K562 (cell line): ENCODE measurements at regions not wholly inside any gene's neighbourhood (a gene's known extent, or its start where the extent isn't known, plus 50 kb on each side); places are given as distances from the start of the nearest gene placed in this dataset.
A peak's percentile ranks its signal among the peaks of the same experiment; 100 is the strongest.

ENCODE experiments used
- CREBBP ChIP-seq: IDR thresholded peaks from one replicate; pipeline ENCODE4 v1.6.1; 2012; ENCODE audit warnings: low read depth, mild to moderate bottlenecking, control low read depth, inconsistent platforms, low read length
- HBP1 ChIP-seq: fragments of 450-650 bp; formaldehyde crosslinking; IDR thresholded peaks from 2 replicates; pipeline ENCODE4 v1.4.0; 2022; ENCODE audit warnings: missing genetic modification characterization
- MAFG ChIP-seq: fragments of 450-650 bp; conservative IDR thresholded peaks from 2 replicates; pipeline ENCODE4 v1.6.1; 2016; ENCODE audit warnings: missing genetic modification characterization, missing compliant biosample characterization
- MAFK ChIP-seq: IDR thresholded peaks from 2 replicates; pipeline ENCODE4 v1.6.1; 2011; ENCODE audit warnings: low read length, improper control_type of control experiment
- NR2C1 ChIP-seq, 2 experiments: fragments of 450-650 bp; IDR thresholded peaks; 2 replicates each; pipeline ENCODE4 v1.6.1; 2017; ENCODE audit warnings: mild to moderate bottlenecking in 2 of 2, antibody characterized with exemption in 1 of 2, inconsistent platforms in 1 of 2, missing compliant biosample characterization in 1 of 2, missing genetic modification characterization in 1 of 2
- NUFIP1 ChIP-seq: fragments of 450-650 bp; IDR thresholded peaks from 2 replicates; pipeline ENCODE4 v1.6.1; 2018; ENCODE audit not compliant: partially characterized antibody
- RCOR1 ChIP-seq, 2 experiments: IDR thresholded peaks; 2 replicates each; pipeline ENCODE4 v1.6.1; 2012; ENCODE audit warnings: low read depth in 2 of 2, low read length in 2 of 2, borderline replicate concordance in 1 of 2, improper control_type of control experiment in 1 of 2
- XRCC5 ChIP-seq: fragments of 200-400 bp; formaldehyde crosslinking; IDR thresholded peaks from 2 replicates; pipeline ENCODE4 v1.6.1; 2017; ENCODE audit warnings: low read depth, mild to moderate bottlenecking, low read length
- ZFP36 ChIP-seq: fragments of 150-350 bp; IDR thresholded peaks from 2 replicates; pipeline ENCODE4 v1.6.1; 2018; ENCODE audit warnings: low read length, low read depth; ENCODE audit not compliant: partially characterized antibody
- ZKSCAN1 ChIP-seq: fragments of 150-350 bp; IDR thresholded peaks from 2 replicates; pipeline ENCODE4 v1.6.1; 2016; ENCODE audit warnings: low read depth, low read length

DNA sequence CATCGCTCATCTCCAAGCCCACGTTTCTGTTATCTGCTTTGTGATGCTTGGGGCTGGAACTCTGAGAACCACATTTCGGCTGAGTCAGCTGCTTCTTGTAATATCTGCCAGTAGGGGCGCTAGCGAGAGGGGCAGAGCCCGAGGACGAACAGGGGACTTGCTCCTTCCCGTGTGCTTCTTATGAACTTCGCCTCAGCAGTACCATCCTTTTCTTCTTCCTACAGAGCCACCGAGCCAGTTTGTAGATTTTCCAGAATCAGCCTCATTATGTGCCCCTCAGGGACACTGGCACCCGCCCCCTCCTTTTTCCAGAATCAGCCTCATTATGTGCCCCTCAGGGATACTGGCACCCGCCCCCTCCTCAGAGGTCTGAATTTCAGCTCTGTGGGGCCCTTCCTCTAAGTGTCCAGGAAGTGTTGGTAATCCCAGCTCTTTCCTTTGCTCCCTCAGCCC lies 441.7 kb upstream of the RASGEF1B start (continued):
- TF ChIP-seq MAFG (peak; percentile 98), HBP1 (CRISPR knock-in tag) (no peak), NUFIP1 (no peak), CREBBP (no peak), RCOR1 (IDR thresholded peaks at IDR 0.05; ENCODE audit: borderline replicate concordance in 1 of 2, low read depth in 2 of 2, low read length in 2 of 2) (0 out of 4 replicates have a peak, but pooled peaks of 1 of the 2 experiments have one; percentile 33), MAFK (peak; percentile 97), ZKSCAN1 (peak; percentile 35; the same call in 1 of the 2 replicates), NR2C1 (IDR thresholded peaks at IDR 0.05) (no peak), NR2C1 (tag; IDR thresholded peaks at IDR 0.05) (no peak), ZFP36 (peak; percentile 37), XRCC5 (peak; percentile 81; the same call in 1 of the 2 replicates)
